ENCODE measurements at regions not wholly inside any gene's neighbourhood (a gene's known extent, or its start where the extent isn't known, plus 50 kb on each side); places are given as distances from the start of the nearest gene placed in this dataset.

DNA sequence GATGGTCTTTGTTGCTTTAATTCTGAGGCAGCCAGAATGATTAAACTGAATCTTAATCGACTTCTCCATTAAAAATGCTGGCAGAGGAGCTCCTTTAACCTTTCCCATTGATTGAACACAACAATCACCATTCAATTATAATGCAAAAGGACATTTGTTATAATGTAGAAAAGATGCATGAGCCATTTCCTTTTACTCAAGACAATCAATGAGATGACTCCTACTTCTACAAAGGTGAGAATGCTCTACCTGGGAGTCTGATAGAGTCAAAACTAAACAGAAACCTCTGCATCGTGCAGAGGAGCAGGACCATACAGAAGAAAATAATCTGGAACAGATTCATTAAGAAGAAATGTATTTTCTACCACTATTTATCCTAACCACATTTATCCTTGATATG is 253.6 kb upstream of the DACH1 start:
- Histone ChIP-seq H3K4me1 (no peaks in the 10 kb centered on the region), H3K9me3 (no peaks in the 10 kb centered on the region), H3K27ac (no peak overlapping the region), H3K9ac (no peak overlapping the region), H3K36me3 (no peaks in the 10 kb centered on the region), H3K4me2 (no peak overlapping the region), H4K20me1 (no peaks in the 10 kb centered on the region), H3K4me3 (no peak overlapping the region), H3K27me3 (no peaks in the 10 kb centered on the region)
- no peak for TF ChIP-seq Cebpa-rat (IDR thresholded peaks at IDR 0.05)

DNA sequence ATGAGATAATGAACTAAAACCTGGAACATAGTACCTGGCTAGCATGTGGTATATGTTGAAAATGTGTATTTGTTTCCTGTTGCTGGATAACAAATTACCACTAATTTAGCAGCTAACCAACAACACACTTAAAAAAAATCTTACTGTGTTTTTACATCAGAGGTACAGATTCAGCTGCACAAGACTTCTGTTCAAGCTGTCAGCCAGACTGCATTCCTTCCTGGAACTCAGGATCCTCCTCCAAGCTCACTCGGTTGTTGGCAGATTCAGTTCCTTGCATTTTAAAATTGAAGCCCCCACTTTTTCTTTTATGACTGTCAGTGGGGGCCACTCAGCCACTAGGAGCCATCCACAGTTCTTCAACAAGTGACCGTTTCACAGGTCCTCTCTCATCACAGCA is 246.9 kb upstream of the DACH1 start:
- H3K27ac ChIP-seq = no peak overlapping the region
- H3K27me3 ChIP-seq = no peaks in the 10 kb centered on the region
- TF ChIP-seq Cebpa-rat (IDR thresholded peaks at IDR 0.05) = no peak
- no peak overlapping the region for H3K4me2 ChIP-seq
- H3K9me3 ChIP-seq = no peaks in the 10 kb centered on the region
- no peaks in the 10 kb centered on the region for H3K4me1 ChIP-seq
- no peak overlapping the region for H3K9ac ChIP-seq
- H3K36me3 ChIP-seq = no peaks in the 10 kb centered on the region
- no peak overlapping the region for H3K4me3 ChIP-seq
- H4K20me1 ChIP-seq = no peaks in the 10 kb centered on the region

DNA sequence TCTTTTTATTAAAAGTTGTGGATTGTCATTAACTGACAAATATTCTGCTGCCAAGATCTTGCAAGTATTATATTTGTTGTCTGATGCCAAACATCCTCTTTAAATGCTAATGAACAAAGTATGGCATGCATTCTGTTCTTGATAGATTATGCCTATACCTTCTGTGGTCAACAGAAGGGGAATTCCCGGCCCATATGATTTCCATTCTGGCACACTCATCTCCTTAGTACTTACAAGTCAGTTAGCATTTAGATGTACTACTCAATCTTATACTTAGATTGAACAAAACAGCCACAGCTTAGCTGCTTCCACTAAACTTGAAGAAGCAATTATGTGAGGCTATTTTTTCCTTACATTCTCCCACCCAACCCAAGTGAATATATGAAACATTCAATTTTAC is 246.1 kb upstream of the DACH1 start:
- Histone ChIP-seq H3K4me1 (no peaks in the 10 kb centered on the region), H4K20me1 (no peaks in the 10 kb centered on the region), H3K4me2 (no peak overlapping the region), H3K36me3 (no peaks in the 10 kb centered on the region), H3K9me3 (no peaks in the 10 kb centered on the region), H3K9ac (no peak overlapping the region), H3K27me3 (no peaks in the 10 kb centered on the region), H3K4me3 (no peak overlapping the region), H3K27ac (no peak overlapping the region)
- no peak for TF ChIP-seq Cebpa-rat (IDR thresholded peaks at IDR 0.05)

DNA sequence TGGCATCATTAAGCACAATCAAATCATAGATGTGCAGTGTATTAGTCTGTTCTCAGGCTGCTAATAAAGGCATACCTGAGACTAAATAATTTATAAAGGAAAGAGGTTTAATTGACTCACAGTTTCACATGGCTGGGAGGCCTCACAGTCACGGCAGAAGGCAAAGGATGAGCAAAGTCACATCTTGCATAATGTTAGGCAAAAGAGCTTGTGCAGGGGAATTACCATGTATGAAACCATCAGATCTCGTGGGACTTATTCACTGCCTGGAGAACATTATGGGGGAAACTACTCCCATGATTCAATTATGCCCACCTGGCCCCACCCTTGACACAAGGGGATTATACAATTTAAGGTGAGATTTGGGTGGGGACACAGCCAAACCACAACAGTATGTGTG is 245.2 kb upstream of the DACH1 start:
- H3K4me1 ChIP-seq = no peaks in the 10 kb centered on the region
- H3K27me3 ChIP-seq = no peaks in the 10 kb centered on the region
- no peaks in the 10 kb centered on the region for H3K9me3 ChIP-seq
- H3K27ac ChIP-seq = no peak overlapping the region
- no peak overlapping the region for H3K9ac ChIP-seq
- H3K4me2 ChIP-seq = no peak overlapping the region
- no peaks in the 10 kb centered on the region for H4K20me1 ChIP-seq
- no peak overlapping the region for H3K4me3 ChIP-seq
- no peak for TF ChIP-seq Cebpa-rat (IDR thresholded peaks at IDR 0.05)
- no peaks in the 10 kb centered on the region for H3K36me3 ChIP-seq

DNA sequence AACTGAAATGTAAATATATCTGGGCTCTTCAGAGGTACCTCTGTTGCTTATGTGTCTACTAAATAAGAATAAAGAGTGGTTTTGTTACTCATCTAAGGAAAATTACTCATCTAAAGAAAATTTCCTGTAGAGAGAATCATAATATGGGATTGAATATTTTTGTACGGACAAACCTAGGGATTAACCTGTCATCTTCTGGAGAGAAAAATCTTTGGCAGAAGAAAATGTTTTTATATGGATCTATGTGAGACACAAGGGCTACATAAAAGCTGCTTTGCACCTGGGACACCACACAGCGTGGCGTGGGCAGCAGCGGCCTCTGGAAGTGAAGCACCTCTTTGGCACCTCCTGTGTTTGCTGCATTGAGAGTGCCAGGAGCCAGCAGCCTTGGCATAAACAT is 242.9 kb upstream of the DACH1 start:
- Histone ChIP-seq H3K4me3 (no peak overlapping the region), H3K9me3 (no peaks in the 10 kb centered on the region), H3K36me3 (no peaks in the 10 kb centered on the region), H3K4me2 (no peak overlapping the region), H3K4me1 (no peaks in the 10 kb centered on the region), H3K27me3 (no peaks in the 10 kb centered on the region), H3K9ac (no peak overlapping the region), H4K20me1 (no peaks in the 10 kb centered on the region), H3K27ac (no peak overlapping the region)
- no peak for TF ChIP-seq Cebpa-rat (IDR thresholded peaks at IDR 0.05)

DNA sequence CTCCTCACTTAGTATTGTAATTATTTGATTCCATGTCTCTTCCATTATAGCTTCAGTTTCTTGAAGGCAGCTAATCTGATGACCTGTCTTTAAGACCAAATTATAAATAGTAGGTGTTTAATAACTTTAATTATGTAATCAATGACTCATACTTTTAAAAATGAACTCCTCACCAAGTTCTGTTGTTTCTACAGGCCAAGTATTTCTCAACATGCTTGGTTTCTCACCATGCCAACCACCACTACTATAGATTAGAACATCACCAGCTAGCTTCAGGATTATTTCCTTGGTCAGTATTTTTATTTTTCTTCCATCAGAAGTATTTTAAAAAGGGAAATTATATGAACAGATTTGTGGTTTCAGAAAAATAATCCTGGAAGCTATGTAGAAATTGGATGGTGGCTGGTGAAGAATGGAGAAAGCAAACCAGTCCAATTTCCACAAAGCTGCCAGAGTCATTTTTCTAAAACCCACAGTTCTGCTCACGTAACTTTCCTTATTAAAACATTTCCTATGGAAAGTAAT is 237.7 kb upstream of the DACH1 start:
- Histone ChIP-seq H3K4me3 (no peak overlapping the region), H3K9me3 (no peaks in the 10 kb centered on the region), H3K27ac (no peak overlapping the region), H4K20me1 (no peaks in the 10 kb centered on the region), H3K4me2 (no peak overlapping the region), H3K9ac (no peak overlapping the region), H3K4me1 (no peaks in the 10 kb centered on the region), H3K27me3 (no peaks in the 10 kb centered on the region), H3K36me3 (no peaks in the 10 kb centered on the region)
- no peak for TF ChIP-seq Cebpa-rat (IDR thresholded peaks at IDR 0.05)

DNA sequence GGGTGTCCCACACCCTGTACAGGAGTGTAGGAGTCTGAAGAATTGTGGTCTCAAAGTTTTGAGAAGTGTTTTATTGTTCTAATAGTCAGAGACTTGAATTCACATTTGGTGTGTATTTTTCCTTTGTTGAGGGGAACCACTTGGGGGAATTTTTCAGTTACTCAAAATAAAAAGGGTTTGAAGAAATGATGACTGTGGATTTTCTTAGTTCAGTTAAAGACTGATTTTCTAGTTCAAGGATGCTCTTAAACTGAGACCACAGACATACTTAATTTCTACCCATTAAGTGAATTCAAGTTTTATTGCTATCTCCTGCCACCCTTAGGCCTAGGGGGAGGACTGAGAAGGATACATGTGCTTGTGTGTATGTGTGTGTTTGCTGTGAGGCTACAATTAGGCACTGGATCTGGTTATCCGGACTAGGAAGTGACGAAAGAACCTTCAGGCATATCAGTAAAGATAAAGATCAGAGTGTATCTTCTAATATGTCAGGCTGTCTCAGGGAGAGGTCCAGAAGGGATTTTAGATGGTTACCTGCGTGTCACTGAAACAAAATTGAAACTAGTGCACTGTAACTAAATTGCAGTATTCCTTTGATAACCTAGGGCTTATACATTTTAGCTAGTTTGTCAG is 234.9 kb upstream of the DACH1 start:
- Histone ChIP-seq H3K36me3 (no peaks in the 10 kb centered on the region), H3K27ac (no peak overlapping the region), H3K9ac (no peak overlapping the region), H3K4me1 (no peaks in the 10 kb centered on the region), H3K27me3 (no peaks in the 10 kb centered on the region), H3K9me3 (no peaks in the 10 kb centered on the region), H3K4me3 (no peak overlapping the region), H3K4me2 (no peak overlapping the region), H4K20me1 (no peaks in the 10 kb centered on the region)
- no peak for TF ChIP-seq Cebpa-rat (IDR thresholded peaks at IDR 0.05)

DNA sequence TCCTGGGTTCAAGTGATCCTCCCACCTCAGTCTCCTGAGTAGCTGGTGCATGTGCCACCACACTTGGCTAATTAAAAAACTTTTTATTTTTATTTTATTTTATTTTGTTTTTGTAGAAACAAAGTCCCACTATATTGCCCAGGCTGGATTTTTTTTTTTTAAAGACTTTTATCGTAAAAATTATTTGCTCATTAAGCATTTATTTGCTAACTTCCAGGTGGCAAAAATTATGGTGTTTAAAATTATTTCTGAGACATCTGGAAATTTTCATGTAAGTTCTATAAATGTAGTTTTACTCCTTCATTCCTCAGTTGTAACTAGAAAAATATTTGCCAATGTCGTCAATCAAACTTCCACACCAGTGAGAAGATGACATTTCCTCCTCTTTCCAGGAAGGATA is 233.3 kb upstream of the DACH1 start:
- Histone ChIP-seq H3K4me3 (no peak overlapping the region), H3K9me3 (no peaks in the 10 kb centered on the region), H3K4me1 (no peaks in the 10 kb centered on the region), H3K4me2 (no peak overlapping the region), H3K36me3 (no peaks in the 10 kb centered on the region), H3K27me3 (no peaks in the 10 kb centered on the region), H3K9ac (no peak overlapping the region), H4K20me1 (no peaks in the 10 kb centered on the region), H3K27ac (no peak overlapping the region)
- no peak for TF ChIP-seq Cebpa-rat (IDR thresholded peaks at IDR 0.05)

DNA sequence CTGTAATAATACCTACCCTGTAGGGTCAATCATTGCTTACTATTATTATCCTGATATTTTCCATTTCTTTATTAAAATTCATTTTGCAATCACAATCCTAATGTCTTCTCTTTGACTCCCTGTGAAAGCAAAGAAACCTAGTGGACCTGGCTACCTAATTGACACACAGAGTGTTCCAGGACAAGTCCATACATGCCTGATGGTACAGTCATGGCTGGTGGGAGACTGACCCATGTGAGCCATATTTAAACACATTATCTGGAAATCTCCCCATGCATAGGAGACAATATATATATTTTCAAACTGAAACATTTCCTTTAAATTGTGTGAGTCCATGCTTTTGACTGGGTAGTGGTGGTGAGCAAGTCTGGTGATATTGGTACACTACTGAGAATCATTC is 230.6 kb upstream of the DACH1 start:
- no peaks in the 10 kb centered on the region for H3K9me3 ChIP-seq
- no peak for TF ChIP-seq Cebpa-rat (IDR thresholded peaks at IDR 0.05)
- H3K9ac ChIP-seq = no peak overlapping the region
- H4K20me1 ChIP-seq = no peaks in the 10 kb centered on the region
- no peak overlapping the region for H3K4me2 ChIP-seq
- H3K36me3 ChIP-seq = no peaks in the 10 kb centered on the region
- H3K4me1 ChIP-seq = no peaks in the 10 kb centered on the region
- H3K4me3 ChIP-seq = no peak overlapping the region
- no peak overlapping the region for H3K27ac ChIP-seq
- H3K27me3 ChIP-seq = no peaks in the 10 kb centered on the region

DNA sequence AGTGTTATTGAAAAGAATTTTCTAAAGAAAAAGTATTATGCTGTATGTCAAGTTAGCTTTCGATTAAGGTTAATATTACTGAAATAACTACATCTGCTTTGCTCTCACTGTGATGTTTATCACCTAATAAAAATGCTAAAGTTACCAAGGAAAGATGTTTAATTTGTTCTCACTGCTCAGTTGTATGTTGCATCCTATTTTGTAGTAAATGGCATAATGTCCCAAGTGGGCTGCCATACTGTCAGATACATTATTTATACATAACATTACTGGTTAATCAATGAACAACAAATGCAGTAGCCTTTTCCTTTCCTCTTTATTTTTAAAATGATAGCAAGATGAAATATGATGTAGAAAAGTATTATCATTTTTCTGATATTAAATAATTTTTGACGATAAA is 226.3 kb upstream of the DACH1 start:
- H3K9me3 ChIP-seq = no peaks in the 10 kb centered on the region
- H3K27me3 ChIP-seq = no peaks in the 10 kb centered on the region
- H4K20me1 ChIP-seq = no peaks in the 10 kb centered on the region
- H3K27ac ChIP-seq = no peak overlapping the region
- H3K4me3 ChIP-seq = no peak overlapping the region
- H3K36me3 ChIP-seq = no peaks in the 10 kb centered on the region
- H3K4me1 ChIP-seq = no peaks in the 10 kb centered on the region
- no peak for TF ChIP-seq Cebpa-rat (IDR thresholded peaks at IDR 0.05)
- no peak overlapping the region for H3K4me2 ChIP-seq
- no peak overlapping the region for H3K9ac ChIP-seq

DNA sequence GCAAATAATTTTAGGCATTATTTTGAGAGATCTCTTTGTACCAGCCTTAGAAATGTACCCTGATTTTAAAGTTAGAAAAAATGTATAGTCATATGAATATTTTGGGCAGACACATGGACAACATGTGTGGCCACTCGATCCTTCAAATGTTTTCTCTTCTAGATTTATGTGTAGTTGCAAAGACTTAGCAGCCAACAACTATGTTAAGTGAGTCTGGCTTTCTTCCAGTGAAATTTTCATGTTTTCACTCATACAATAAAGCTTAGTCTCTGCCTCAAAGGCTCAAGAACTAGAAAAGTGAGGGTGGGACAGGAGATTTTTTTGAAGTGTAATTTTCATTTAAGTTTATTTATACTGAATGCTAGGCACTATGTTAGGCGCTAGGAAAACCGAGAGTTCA is 207.7 kb upstream of the DACH1 start:
- no peaks in the 10 kb centered on the region for H4K20me1 ChIP-seq
- H3K4me3 ChIP-seq = no peak overlapping the region
- TF ChIP-seq Cebpa-rat (IDR thresholded peaks at IDR 0.05) = no peak
- 0 out of 2 replicates have a peak, but pooled peaks cover 5% of the 10 kb centered on the region for H3K4me1 ChIP-seq
- H3K9me3 ChIP-seq = no peaks in the 10 kb centered on the region
- H3K9ac ChIP-seq = no peak overlapping the region
- no peak overlapping the region for H3K4me2 ChIP-seq
- no peaks in the 10 kb centered on the region for H3K27me3 ChIP-seq
- no peaks in the 10 kb centered on the region for H3K36me3 ChIP-seq
- no peak overlapping the region for H3K27ac ChIP-seq

Data from BLaER1 (cell line).